SH-SY5Y (cell line): ENCODE measurements at regions not wholly inside any gene's neighbourhood (a gene's known extent, or its start where the extent isn't known, plus 50 kb on each side); places are given as distances from the start of the nearest gene placed in this dataset.

Source experiments
- GATA2 ChIP-seq: IDR thresholded peaks from 2 replicates; pipeline ENCODE4 v1.6.1; 2011; ENCODE audit warnings: mild to moderate bottlenecking, low read depth, low read length
- GATA3 ChIP-seq: IDR thresholded peaks from 2 replicates; pipeline ENCODE4 v1.6.1; 2011; ENCODE audit warnings: low read depth, mild to moderate bottlenecking, low read length, moderate library complexity

DNA sequence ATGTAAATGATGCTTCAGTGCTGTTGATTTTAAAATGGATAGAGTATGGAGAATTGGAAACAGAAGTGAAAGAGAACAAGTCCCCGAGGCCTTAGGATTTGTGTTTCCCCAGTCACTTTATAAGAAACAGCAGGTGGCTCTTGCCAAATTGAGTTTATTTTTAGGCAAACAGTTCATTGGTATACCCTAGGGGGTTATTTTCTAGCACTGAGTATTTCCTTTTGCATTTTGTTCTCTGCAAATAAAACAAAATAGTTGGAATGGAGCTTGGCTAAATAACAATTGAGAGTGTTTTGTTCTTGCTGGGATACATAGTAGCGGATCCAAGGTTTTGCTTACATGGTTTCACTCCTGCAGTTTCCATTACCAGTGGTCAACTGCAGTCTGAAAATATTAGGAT is 591.1 kb upstream of the C16orf82 start:
- no peak for TF ChIP-seq GATA3
- no peak for TF ChIP-seq GATA2

GRCh38 chr16:26491101-26491670 is 575.5 kb upstream of the C16orf82 start:
- TF ChIP-seq GATA2: no peak
- no peak for TF ChIP-seq GATA3

DNA sequence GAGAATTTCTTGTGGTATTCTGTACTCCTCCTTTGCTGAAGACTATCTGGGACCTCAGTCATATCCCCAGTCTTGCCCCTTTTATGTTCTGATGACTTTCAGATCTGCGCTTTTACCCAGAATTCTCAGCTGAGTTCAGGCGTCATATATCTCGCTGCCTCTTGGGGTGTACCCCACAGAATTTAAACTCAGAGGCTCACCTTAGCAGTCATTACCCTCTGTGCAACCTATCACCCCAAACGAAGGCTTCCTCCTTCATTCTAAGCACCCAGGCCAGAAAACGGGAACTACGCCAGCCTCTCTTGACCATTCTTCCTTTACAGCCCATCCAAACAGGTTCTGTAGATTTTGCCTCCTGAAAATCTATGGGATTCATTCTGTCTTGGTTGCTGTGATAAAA is 574.8 kb upstream of the C16orf82 start:
- TF ChIP-seq GATA2 (no peak), GATA3 (no peak)

DNA sequence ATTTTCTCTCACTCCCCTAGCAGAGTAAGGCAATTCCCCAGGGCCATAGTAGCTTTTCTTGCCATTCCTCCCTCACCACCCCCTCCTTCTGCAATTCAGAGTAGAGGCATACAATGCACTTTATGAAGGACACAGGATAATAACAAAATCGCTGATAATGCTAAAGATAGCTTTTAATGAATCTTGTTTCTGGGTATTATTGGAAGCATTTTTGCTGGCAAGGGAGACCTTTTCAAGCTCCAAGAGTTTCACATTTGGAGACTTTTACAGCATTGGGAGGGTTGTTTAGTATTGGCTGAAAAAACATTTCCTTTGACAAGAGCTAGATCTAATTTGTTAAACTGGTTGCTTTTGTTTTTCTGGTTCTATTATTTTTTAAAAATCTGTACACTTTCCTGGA is 573.0 kb upstream of the C16orf82 start:
- TF ChIP-seq GATA3 (no peak), GATA2 (no peak)

GRCh38 chr16:26497896-26498295 is 568.8 kb upstream of the C16orf82 start:
- no peak for TF ChIP-seq GATA3
- TF ChIP-seq GATA2: no peak

GRCh38 chr16:26500326-26500725 is 566.4 kb upstream of the C16orf82 start:
- TF ChIP-seq GATA3 (no peak), GATA2 (no peak)

DNA sequence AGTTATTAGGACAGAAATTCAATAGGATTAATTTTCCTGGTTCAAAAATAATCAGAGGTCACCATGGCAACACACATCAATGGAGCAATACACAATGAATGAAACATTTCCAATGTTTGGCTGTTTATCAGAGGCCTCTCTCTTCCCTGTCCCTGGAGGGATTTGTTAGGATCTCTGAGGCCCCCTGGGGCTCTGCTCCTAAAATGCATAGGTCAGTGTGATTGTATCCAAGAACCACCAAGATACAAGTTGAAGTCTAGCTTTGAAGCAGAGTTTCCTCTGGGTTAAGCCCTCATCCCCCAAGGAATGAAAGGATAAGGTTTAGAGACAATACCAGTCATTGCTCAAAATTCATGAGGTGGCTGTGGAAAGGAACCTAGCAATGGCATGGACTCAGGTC is 561.2 kb upstream of the C16orf82 start:
- TF ChIP-seq GATA3 (no peak), GATA2 (no peak)

- TF ChIP-seq GATA2 (no peak), GATA3 (no peak)
Measured at GRCh38 chr16:26510924-26511323, 555.8 kb upstream of the C16orf82 start.

DNA sequence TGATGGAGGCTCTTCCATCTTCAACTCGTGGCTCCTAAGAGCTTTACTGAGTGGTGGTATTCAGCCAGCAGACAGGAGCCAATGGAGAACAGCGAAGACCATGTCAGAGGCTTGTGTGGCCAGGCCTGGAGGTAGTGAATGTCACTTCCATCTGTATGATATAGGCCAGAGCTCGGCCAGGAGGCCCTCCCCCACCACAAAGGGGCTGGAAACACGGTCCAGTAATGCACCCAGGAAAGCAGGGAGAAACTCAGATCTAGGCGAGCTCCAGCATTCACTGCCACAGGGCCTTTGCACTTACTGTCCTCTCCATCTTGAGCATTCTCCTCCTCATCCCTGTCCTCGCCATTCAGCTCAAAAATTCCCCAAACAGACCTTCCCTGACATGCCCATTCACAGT is 555.3 kb upstream of the C16orf82 start:
- TF ChIP-seq GATA3 (no peak), GATA2 (no peak)

DNA sequence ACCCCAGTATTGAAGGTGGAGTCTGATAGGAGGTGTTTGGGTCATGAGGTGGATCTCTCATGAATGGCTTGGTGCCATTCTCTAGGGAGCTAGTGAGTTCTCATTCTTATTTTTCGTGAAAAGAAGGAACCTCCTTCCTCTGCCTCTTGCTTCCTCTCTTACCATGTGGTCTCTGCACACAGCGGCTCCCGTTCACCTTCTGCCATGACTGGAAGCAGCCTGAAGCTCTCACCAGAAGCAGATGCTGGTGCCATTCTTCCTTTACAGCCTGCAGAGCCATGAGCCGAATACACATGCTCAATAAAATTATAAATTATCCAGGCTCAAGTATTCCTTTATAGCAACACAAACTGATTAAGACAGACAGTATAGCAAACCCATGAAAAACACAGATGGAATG is 545.1 kb upstream of the C16orf82 start:
- TF ChIP-seq GATA2 (no peak), GATA3 (no peak)

GRCh38 chr16:26524281-26524680 is 542.4 kb upstream of the C16orf82 start:
- no peak for TF ChIP-seq GATA2
- no peak for TF ChIP-seq GATA3

DNA sequence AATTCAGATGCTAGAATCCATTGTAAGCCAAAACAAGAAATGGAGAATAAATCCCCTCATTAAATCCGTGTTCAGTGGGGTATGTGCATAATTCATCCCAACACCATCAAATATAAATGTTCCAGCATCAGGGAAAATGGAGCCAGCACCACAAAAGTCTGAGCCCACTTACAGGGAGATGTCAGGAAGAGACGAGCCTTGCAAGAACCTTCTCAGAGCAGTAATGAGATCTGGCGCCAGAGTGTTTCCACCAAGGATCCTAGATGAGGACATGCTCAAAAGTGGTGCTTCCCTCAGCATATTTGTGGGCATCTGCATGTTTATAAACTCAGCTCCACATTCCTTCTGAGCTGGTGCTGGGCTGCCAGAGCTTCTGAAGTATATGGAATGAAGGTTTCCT is 541.9 kb upstream of the C16orf82 start:
- TF ChIP-seq GATA3: no peak
- no peak for TF ChIP-seq GATA2

GRCh38 chr16:26525856-26526255 is 540.9 kb upstream of the C16orf82 start:
- TF ChIP-seq GATA2 (no peak), GATA3 (no peak)

DNA sequence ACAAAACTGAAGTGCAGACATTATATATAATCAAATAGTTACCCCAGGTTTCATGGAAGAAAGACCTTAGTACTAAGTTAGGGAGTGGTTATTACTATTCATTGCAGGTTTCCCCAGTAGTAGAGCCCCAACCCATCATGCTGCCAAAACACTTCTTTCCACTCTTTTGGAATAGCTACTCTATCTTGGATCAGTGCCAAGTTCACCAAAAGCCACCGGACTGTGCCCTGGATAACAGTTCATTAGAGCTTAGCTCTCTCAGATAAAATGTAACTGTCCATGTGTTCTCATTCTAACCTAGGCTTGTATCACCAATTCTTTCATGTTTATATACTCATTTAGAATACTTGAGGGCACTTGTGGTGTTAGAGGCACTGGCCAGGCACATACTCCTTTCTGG is 540.1 kb upstream of the C16orf82 start:
- TF ChIP-seq GATA3: no peak
- no peak for TF ChIP-seq GATA2

- TF ChIP-seq GATA3: no peak
- no peak for TF ChIP-seq GATA2
Measured at GRCh38 chr16:26530584-26531289, 536.0 kb upstream of the C16orf82 start.

DNA sequence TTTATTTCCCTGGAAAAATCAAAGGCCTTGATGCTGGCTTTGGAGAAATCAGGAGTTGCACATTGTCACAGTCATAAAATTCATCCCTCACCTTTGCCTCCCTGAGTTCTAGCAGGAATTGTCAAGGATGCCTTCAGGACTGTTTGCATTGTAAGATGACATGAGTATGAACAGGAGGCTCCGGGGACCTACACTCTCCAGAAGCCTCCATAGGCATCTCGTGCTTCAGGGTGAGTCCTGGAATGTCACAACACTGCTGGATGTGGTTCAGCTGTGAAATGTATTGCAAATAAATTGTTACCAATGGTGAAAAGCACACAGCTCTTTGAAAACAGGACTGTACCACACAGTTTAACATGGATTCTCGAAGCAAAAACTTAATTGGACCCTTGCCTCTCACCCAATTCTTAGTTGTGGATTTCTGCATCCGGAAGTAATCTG is 535.4 kb upstream of the C16orf82 start:
- no peak for TF ChIP-seq GATA2
- no peak for TF ChIP-seq GATA3

DNA sequence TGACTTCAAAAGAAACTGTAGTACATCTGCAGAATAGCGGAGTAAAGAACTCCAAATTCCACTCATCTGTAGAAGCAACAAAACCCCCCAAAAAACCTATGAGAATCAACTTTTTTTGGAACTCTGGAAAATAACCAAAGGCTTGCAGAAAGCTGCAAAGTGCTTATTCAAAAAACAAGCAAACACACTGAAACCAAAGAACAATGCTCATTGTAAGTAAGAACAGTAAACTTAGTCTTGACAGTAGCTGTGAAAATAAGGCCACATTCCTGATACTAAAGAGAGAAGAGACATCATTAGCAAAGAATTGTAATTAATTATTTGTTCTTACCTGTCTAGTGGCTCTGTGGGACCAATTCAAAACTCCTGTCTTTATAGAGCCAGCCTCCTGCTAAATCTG is 534.3 kb upstream of the C16orf82 start:
- TF ChIP-seq GATA2: no peak
- no peak for TF ChIP-seq GATA3
